GM12872 (cell line): ENCODE measurements at regions not wholly inside any gene's neighbourhood (a gene's known extent, or its start where the extent isn't known, plus 50 kb on each side); places are given as distances from the start of the nearest gene placed in this dataset.

ENCODE experiments used
- TF ChIP-seq, protein P1 (sequence below): IDR thresholded peaks from 3 replicates; pipeline ENCODE4 v1.5.1; 2011; ENCODE audit warnings: low read depth, mild to moderate bottlenecking, low read length, moderate library complexity; ENCODE audit not compliant: insufficient read depth

DNA sequence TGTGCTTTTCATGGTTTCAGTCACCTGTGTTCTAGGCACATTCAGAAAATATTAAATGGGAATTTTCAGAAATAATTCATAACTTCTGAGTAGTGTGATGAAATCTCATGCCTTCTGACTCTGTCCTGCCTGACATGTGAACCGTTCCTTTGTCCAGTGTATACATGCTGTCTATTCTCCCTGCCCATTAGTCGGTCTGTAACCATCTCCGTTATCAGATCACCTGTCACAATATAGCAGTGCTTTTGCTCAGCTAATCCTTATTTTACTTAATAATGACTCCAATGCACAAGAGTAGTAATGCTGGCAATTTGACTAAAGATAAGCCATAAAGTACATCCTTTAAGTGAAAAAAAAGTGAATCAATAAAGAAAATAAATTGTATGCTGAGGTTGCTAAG lies 597.5 kb downstream of the BRINP3 start:
- TF ChIP-seq, protein P1, sequence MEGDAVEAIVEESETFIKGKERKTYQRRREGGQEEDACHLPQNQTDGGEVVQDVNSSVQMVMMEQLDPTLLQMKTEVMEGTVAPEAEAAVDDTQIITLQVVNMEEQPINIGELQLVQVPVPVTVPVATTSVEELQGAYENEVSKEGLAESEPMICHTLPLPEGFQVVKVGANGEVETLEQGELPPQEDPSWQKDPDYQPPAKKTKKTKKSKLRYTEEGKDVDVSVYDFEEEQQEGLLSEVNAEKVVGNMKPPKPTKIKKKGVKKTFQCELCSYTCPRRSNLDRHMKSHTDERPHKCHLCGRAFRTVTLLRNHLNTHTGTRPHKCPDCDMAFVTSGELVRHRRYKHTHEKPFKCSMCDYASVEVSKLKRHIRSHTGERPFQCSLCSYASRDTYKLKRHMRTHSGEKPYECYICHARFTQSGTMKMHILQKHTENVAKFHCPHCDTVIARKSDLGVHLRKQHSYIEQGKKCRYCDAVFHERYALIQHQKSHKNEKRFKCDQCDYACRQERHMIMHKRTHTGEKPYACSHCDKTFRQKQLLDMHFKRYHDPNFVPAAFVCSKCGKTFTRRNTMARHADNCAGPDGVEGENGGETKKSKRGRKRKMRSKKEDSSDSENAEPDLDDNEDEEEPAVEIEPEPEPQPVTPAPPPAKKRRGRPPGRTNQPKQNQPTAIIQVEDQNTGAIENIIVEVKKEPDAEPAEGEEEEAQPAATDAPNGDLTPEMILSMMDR, result no peak

DNA sequence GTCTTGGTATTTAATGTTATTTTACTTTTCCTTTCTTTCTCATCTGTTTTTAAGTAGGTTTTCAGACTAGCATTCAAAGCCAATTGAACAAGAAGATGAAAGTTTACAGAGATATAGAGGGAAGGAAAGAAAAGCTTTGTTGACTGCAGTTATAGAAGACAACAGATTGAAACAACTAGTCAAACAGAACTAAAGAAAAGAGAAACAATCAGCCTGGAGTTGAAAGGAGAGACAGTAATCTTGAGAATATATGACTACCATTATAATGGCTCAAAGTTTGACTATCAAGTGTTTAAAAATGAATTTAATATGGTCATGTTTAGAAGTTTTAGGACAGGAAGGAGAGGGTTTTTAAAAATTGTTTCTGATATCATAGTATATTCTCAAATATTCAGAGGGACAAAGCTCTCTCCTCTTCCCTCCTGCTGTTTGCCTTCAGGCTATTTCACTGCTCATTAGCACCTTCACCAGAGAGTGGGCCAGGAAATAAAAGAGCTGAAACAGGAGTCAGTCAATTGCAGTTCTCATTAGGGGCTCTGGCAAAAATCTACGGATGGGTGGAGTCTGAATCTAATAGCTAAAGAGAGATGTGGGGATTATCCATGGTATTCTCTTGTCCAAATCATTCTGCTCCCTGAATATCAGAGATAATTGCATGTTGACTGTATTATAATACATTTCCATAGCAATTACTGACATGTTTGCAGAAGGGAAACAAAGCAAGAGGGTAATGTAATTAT lies 577.8 kb downstream of the BRINP3 start:
- TF ChIP-seq, protein P1, result no peak

DNA sequence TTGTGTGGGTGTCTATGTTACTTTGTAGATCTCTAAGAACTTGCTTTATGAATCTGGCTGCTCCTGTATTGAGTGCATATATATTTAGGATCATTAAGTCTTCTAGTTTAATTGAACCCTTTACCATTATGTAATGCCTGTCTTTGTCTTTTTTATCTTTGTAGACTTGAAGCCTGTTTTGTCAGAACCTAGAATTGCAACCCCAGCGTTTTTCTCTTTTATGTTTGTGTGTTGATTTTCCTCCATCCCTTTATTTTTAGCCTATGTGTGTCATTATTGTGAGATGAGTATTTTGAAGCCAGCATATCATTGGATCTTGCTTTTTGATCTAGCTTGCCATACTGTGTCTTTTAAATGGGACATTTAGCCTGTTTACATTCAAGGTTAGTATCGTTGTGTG lies 573.2 kb downstream of the BRINP3 start:
- TF ChIP-seq, protein P1, result no peak

DNA sequence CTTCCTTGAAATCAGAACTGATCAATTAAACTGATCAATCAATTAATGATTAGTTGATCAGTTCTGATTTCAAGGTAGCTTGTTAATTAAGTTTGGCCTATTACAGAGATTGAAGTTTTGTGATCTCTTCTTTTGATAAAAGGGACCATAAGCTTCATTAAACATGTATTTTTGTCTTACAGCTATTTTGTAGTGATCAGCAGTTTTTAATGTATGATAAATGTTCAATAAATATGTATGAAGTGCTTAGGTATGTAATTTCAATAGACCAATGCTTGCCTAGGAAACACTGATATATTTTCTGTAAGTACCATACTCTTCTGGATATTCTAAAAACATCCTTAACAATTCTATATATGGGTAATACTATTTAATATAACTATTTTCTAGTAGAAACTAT lies 569.6 kb downstream of the BRINP3 start:
- TF ChIP-seq, protein P1, result no peak

DNA sequence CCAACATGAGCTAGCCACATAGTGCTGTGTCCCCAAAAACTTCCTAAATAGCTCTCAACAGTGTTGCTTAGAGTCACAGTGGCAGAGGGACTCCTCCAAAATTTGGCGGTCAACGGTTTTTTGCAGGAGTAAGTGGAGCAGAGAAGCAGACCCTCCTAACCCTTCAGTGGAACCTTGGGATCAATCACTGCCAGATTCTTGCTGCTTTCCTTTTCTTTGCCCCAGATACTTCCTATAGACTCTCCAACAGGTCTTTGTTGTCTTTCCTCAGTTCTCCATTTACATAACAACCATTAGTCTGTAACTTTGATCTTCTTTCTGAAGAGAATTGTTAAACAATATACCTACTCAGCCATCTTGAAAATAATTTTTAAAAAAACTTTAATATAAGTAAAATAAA lies 556.1 kb downstream of the BRINP3 start:
- TF ChIP-seq, protein P1, result no peak

DNA sequence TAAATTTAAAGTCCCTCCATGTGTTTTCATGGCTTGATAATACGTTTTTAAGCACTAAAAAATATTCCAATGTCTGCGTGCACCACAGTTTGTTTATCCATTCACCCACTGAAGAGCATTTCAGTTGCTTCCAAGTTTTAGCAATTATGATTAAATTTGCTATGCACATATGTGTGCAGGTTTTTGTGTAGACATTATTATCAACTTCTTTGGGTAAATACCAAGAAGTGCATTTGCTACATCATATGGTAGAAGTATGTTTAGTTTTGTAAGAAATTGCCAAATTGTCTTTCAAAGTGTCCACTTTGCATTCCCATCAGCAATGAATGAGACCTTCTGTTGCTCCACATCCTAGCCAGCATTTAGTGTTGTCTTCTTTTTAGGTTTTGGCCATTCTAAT lies 550.0 kb downstream of the BRINP3 start:
- TF ChIP-seq, protein P1, result no peak

DNA sequence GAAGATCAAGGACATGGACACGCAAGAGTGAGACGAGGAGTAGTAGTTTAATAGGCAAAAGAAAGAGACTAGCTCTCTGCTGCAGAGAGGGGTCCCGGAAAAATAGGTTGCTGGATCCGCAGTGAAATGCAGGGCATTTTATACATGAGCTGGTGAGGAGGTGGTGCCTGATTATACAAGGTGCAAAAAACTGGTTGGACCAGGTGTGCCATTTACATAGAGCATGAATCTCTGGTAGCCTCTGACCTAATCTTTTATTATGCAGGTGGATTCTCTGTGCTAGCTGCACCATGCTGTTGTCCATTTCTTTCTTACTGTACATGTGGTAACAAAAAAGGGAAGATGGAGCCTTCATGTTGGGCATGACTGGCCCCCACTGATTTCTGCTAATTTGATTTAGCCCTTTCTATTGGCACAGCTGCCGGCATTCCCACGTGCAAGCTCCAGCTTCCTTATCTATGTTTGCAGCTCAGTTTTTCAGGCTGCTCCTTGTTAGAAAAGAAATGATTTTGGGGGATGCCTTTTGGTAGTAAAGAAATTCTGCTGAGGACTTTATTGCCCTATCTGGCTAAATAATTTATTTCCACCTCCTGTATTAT lies 548.1 kb downstream of the BRINP3 start:
- TF ChIP-seq, protein P1, result no peak
